HEK293 (cell line): ENCODE measurements at regions not wholly inside any gene's neighbourhood (a gene's known extent, or its start where the extent isn't known, plus 50 kb on each side); places are given as distances from the start of the nearest gene placed in this dataset.

Experiments
- CTCF ChIA-PET: fragments of 350-600 bp; formaldehyde crosslinking; extraction: SDS; loops from one replicate; lab custom pipeline; 2021; ENCODE audit warnings: antibody characterized with exemption; lab: Yijun Ruan, JAX
- POLR2A ChIA-PET: fragments of 300-600 bp; formaldehyde crosslinking; extraction: SDS; loops from one replicate; lab custom pipeline; 2020; ENCODE audit warnings: antibody characterized with exemption, inconsistent platforms; lab: Yijun Ruan, JAX
- H3K27ac ChIP-seq: fragments of 200-500 bp; sonication (Bioruptor generic); 2 replicates; pipeline ENCODE4 v1.5.1; 2014; ENCODE audit warnings: low read depth, low read length, control low read depth, inconsistent platforms; ENCODE audit errors: extremely low read depth
- H3K36me3 ChIP-seq, 2 experiments: fragments of 200-500 bp in 1 of 2; sonication (Bioruptor generic) in 1 of 2; 1 replicate in 1 of 2; 2 replicates in 1 of 2; pipeline ENCODE4 v1.5.1; 2014 to 2017; ENCODE audit warnings: inconsistent platforms in 2 of 2, low read length in 2 of 2; ENCODE audit not compliant: control insufficient read depth in 2 of 2, insufficient read depth in 1 of 2
- H3K4me1 ChIP-seq: fragments of 200-500 bp; sonication (Bioruptor generic); 2 replicates; pipeline ENCODE4 v1.5.1; 2014; ENCODE audit warnings: mild to moderate bottlenecking, low read length, inconsistent platforms; ENCODE audit not compliant: control insufficient read depth, insufficient read depth
- H3K4me3 ChIP-seq: 2 replicates; pipeline ENCODE4 v1.5.1; 2011; ENCODE audit warnings: low read depth, mild to moderate bottlenecking, control low read depth, low read length, moderate library complexity
- H3K9me3 ChIP-seq: fragments of 200-500 bp; sonication (Bioruptor generic); 2 replicates; pipeline ENCODE4 v1.5.1; 2014; ENCODE audit warnings: low read depth, low read length, inconsistent platforms; ENCODE audit not compliant: control insufficient read depth, insufficient read depth
- BCL11A ChIP-seq: fragments of 450-650 bp; formaldehyde crosslinking; IDR thresholded peaks from 2 replicates; pipeline ENCODE4 v1.5.1; 2016; ENCODE audit warnings: low read depth, missing biosample characterization, missing genetic modification characterization
- GFI1B ChIP-seq: fragments of 450-650 bp; formaldehyde crosslinking; IDR thresholded peaks from 2 replicates; pipeline ENCODE4 v1.5.1; 2016; ENCODE audit warnings: missing biosample characterization, missing genetic modification characterization
- GLIS1 ChIP-seq: fragments of 450-650 bp; formaldehyde crosslinking; IDR thresholded peaks from 2 replicates; pipeline ENCODE4 v1.5.1; 2016; ENCODE audit warnings: missing biosample characterization, missing genetic modification characterization
- HOXA7 ChIP-seq: sonication (generic); formaldehyde crosslinking; IDR thresholded peaks from 2 replicates; pipeline ENCODE4 v1.8.1; 2022; ENCODE audit warnings: missing genetic modification reagents, borderline replicate concordance
- HOXD13 ChIP-seq: sonication (generic); formaldehyde crosslinking; IDR thresholded peaks from 2 replicates; pipeline ENCODE4 v1.8.0; 2022; ENCODE audit warnings: missing genetic modification reagents, borderline replicate concordance
- KLF10 ChIP-seq: fragments of 450-650 bp; IDR thresholded peaks from 2 replicates; pipeline ENCODE4 v1.5.1; 2018; ENCODE audit warnings: missing biosample characterization, mild to moderate bottlenecking, missing genetic modification characterization
- KLF8 ChIP-seq: fragments of 450-650 bp; formaldehyde crosslinking; IDR thresholded peaks from 2 replicates; pipeline ENCODE4 v1.5.1; 2016; ENCODE audit warnings: missing biosample characterization, missing genetic modification characterization
- MYNN ChIP-seq: fragments of 450-650 bp; formaldehyde crosslinking; IDR thresholded peaks from 2 replicates; pipeline ENCODE4 v1.5.1; 2016; ENCODE audit warnings: missing biosample characterization, missing genetic modification characterization, borderline replicate concordance
- SALL2 ChIP-seq: fragments of 450-650 bp; formaldehyde crosslinking; IDR thresholded peaks from 2 replicates; pipeline ENCODE4 v1.5.0; 2017; ENCODE audit warnings: missing biosample characterization, mild to moderate bottlenecking, missing genetic modification characterization, borderline replicate concordance
- SCRT1 ChIP-seq: fragments of 450-650 bp; formaldehyde crosslinking; IDR thresholded peaks from 2 replicates; pipeline ENCODE4 v1.5.1; 2016; ENCODE audit warnings: missing biosample characterization, missing genetic modification characterization, borderline replicate concordance
- SP7 ChIP-seq: fragments of 450-650 bp; formaldehyde crosslinking; IDR thresholded peaks from 2 replicates; pipeline ENCODE4 v1.5.1; 2016; ENCODE audit warnings: missing biosample characterization, missing genetic modification characterization
- TCF7L2 ChIP-seq: IDR thresholded peaks from 2 replicates; pipeline ENCODE4 v1.6.1; 2011; ENCODE audit warnings: low read depth, mild to moderate bottlenecking, inconsistent platforms, low read length, moderate library complexity, borderline replicate concordance
- ZFP3 ChIP-seq: fragments of 450-650 bp; formaldehyde crosslinking; IDR thresholded peaks from 2 replicates; pipeline ENCODE4 v1.5.1; 2016; ENCODE audit warnings: low read depth, missing biosample characterization, missing genetic modification characterization
- ZIC2 ChIP-seq: fragments of 450-650 bp; formaldehyde crosslinking; IDR thresholded peaks from 2 replicates; pipeline ENCODE4 v1.5.1; 2016; ENCODE audit warnings: missing biosample characterization, missing genetic modification characterization
- ZNF112 ChIP-seq: fragments of 450-650 bp; formaldehyde crosslinking; IDR thresholded peaks from 2 replicates; pipeline ENCODE4 v1.5.0; 2017; ENCODE audit warnings: missing biosample characterization, missing genetic modification characterization
- ZNF114 ChIP-seq: fragments of 450-650 bp; formaldehyde crosslinking; IDR thresholded peaks from 2 replicates; pipeline ENCODE4 v1.5.0; 2017; ENCODE audit warnings: missing biosample characterization, missing genetic modification characterization
- ZNF140 ChIP-seq: fragments of 450-650 bp; formaldehyde crosslinking; IDR thresholded peaks from 2 replicates; pipeline ENCODE4 v1.5.1; 2016; ENCODE audit warnings: missing biosample characterization, missing genetic modification characterization
- ZNF155 ChIP-seq: fragments of 450-650 bp; formaldehyde crosslinking; IDR thresholded peaks from 2 replicates; pipeline ENCODE4 v1.5.1; 2016; ENCODE audit warnings: missing biosample characterization, missing genetic modification characterization
- ZNF19 ChIP-seq: fragments of 450-650 bp; formaldehyde crosslinking; IDR thresholded peaks from 2 replicates; pipeline ENCODE4; 2016; ENCODE audit warnings: missing biosample characterization, missing genetic modification characterization, low read depth
- ZNF2 ChIP-seq: fragments of 450-650 bp; formaldehyde crosslinking; IDR thresholded peaks from 2 replicates; pipeline ENCODE4 v1.5.1; 2016; ENCODE audit warnings: missing biosample characterization, missing genetic modification characterization
- ZNF248 ChIP-seq: fragments of 450-650 bp; formaldehyde crosslinking; IDR thresholded peaks from 2 replicates; pipeline ENCODE4 v1.5.1; 2017; ENCODE audit warnings: missing biosample characterization, missing genetic modification characterization
- ZNF433 ChIP-seq: fragments of 450-650 bp; formaldehyde crosslinking; IDR thresholded peaks from 2 replicates; pipeline ENCODE4 v1.5.1; 2016; ENCODE audit warnings: missing biosample characterization, missing genetic modification characterization, low read depth
- ZNF521 ChIP-seq: fragments of 450-650 bp; formaldehyde crosslinking; IDR thresholded peaks from 2 replicates; pipeline ENCODE4 v1.5.1; 2017; ENCODE audit warnings: missing biosample characterization, mild to moderate bottlenecking, missing genetic modification characterization
- ZNF585B ChIP-seq: fragments of 450-650 bp; formaldehyde crosslinking; IDR thresholded peaks from 2 replicates; pipeline ENCODE4 v1.5.1; 2016; ENCODE audit warnings: missing biosample characterization, missing genetic modification characterization
- ZNF624 ChIP-seq: fragments of 450-650 bp; formaldehyde crosslinking; IDR thresholded peaks from 2 replicates; pipeline ENCODE4 v1.5.1; 2017; ENCODE audit warnings: missing biosample characterization, missing genetic modification characterization
- ZNF629 ChIP-seq: fragments of 450-650 bp; formaldehyde crosslinking; IDR thresholded peaks from 2 replicates; pipeline ENCODE4 v1.5.1; 2017; ENCODE audit warnings: missing biosample characterization, missing genetic modification characterization
- ZNF830 ChIP-seq: fragments of 450-650 bp; IDR thresholded peaks from 2 replicates; pipeline ENCODE4 v1.5.0; 2018; ENCODE audit warnings: missing biosample characterization, missing genetic modification characterization, low read depth, mild to moderate bottlenecking, moderate library complexity
- ZSCAN16 ChIP-seq: fragments of 450-650 bp; formaldehyde crosslinking; IDR thresholded peaks from 2 replicates; pipeline ENCODE4 v1.5.1; 2016; ENCODE audit warnings: missing biosample characterization, missing genetic modification characterization
- ZSCAN23 ChIP-seq: fragments of 450-650 bp; formaldehyde crosslinking; IDR thresholded peaks from 2 replicates; pipeline ENCODE4 v1.5.1; 2016; ENCODE audit warnings: missing biosample characterization, missing genetic modification characterization
- TF ChIP-seq, protein P1 (sequence below): fragments of 450-650 bp; formaldehyde crosslinking; IDR thresholded peaks from 2 replicates; pipeline ENCODE4 v1.5.0; 2017; ENCODE audit warnings: missing biosample characterization, missing genetic modification characterization, borderline replicate concordance
- TF ChIP-seq, protein P2 (sequence below): fragments of 450-650 bp; formaldehyde crosslinking; IDR thresholded peaks from 2 replicates; pipeline ENCODE4 v1.5.1; 2016; ENCODE audit warnings: missing biosample characterization, missing genetic modification characterization
- TF ChIP-seq, protein P3 (sequence below): fragments of 450-650 bp; formaldehyde crosslinking; IDR thresholded peaks from 2 replicates; pipeline ENCODE4 v1.5.1; 2016; ENCODE audit warnings: missing biosample characterization, missing genetic modification characterization

DNA sequence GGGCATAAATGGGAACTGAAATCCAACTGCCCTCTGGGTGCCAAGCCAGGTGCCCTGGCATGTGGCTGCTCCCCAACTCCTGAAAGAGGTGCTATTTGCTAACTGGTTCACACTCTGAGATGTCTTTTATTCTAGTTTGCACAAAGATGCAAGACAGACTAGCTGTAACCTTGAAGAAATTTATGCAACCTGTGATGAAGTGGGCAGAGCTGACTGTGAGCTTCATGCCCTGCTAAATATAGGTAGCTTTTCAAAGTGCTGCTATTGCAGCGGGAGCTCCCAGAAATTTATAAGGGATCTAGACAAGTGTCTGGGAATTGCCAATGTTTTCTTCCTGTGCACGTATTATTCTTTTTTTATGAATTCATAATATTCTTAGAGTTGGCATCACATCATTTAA is 517.5 kb downstream of the RNF144B start:
- TF ChIP-seq ZNF433 (tag by site-specific recombination) (no peak), ZNF521 (tag by site-specific recombination) (no peak), SCRT1 (tag by site-specific recombination) (no peak), ZNF155 (tag by site-specific recombination) (no peak), ZNF19 (no peak), ZNF140 (tag by site-specific recombination) (no peak), ZFP3 (tag by site-specific recombination) (no peak), ZIC2 (tag by site-specific recombination) (no peak), ZNF585B (tag by site-specific recombination) (no peak), ZNF112 (tag by site-specific recombination) (no peak), SALL2 (tag by site-specific recombination) (no peak), ZSCAN23 (tag by site-specific recombination) (no peak), KLF8 (tag by site-specific recombination) (no peak), HOXA7 (CRISPR knock-in tag) (no peak), KLF10 (tag by site-specific recombination) (no peak), TCF7L2 (no peak), HOXD13 (CRISPR knock-in tag) (no peak)
- TF ChIP-seq, protein P1, sequence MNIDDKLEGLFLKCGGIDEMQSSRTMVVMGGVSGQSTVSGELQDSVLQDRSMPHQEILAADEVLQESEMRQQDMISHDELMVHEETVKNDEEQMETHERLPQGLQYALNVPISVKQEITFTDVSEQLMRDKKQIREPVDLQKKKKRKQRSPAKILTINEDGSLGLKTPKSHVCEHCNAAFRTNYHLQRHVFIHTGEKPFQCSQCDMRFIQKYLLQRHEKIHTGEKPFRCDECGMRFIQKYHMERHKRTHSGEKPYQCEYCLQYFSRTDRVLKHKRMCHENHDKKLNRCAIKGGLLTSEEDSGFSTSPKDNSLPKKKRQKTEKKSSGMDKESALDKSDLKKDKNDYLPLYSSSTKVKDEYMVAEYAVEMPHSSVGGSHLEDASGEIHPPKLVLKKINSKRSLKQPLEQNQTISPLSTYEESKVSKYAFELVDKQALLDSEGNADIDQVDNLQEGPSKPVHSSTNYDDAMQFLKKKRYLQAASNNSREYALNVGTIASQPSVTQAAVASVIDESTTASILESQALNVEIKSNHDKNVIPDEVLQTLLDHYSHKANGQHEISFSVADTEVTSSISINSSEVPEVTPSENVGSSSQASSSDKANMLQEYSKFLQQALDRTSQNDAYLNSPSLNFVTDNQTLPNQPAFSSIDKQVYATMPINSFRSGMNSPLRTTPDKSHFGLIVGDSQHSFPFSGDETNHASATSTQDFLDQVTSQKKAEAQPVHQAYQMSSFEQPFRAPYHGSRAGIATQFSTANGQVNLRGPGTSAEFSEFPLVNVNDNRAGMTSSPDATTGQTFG (tag by site-specific recombination): no peak
- TF ChIP-seq, protein P2, sequence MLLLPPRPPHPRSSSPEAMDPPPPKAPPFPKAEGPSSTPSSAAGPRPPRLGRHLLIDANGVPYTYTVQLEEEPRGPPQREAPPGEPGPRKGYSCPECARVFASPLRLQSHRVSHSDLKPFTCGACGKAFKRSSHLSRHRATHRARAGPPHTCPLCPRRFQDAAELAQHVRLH: no peak
- TF ChIP-seq, all 188 proteins: peak for 0
- H3K4me3 ChIP-seq: no peak overlapping the region
- no peaks in the 10 kb centered on the region for H3K9me3 ChIP-seq
- H3K27ac ChIP-seq: no peak overlapping the region
- H3K36me3 ChIP-seq: no peaks in the 10 kb centered on the region
- CTCF ChIA-PET: no interaction called here
- no peaks in the 10 kb centered on the region for H3K4me1 ChIP-seq
- POLR2A ChIA-PET: no interaction called here

DNA sequence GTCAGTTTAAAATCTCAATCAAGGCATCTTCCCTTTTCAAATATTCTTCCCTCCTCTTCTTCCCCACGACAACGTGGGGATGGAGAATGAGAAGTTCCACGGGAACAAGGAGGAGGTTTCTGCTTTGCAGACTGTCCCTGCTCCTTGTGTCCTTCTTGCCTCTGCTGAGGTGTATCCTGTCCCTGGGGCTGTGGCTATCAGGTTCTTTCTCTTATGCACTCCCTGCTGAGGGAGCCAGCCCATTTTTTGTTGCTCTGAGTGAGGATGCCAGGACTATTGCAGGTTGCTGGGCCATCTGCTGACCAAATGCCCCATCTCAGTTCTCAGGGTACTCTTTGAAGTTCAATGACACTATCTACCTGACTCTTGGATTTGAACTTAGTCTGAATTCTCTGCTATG is 533.6 kb downstream of the RNF144B start:
- Histone ChIP-seq H3K9me3 (no peaks in the 10 kb centered on the region), H3K27ac (no peak overlapping the region), H3K36me3 (no peaks in the 10 kb centered on the region), H3K4me3 (no peak overlapping the region), H3K4me1 (no peaks in the 10 kb centered on the region)
- ChIA-PET CTCF (no interaction called here), POLR2A (no interaction called here)
- TF ChIP-seq ZNF521 (tag by site-specific recombination) (no peak), ZNF629 (no peak), ZNF830 (tag by site-specific recombination) (no peak), ZNF114 (tag by site-specific recombination) (no peak), ZNF2 (tag by site-specific recombination) (no peak), GFI1B (tag by site-specific recombination) (no peak), BCL11A (no peak), SP7 (tag by site-specific recombination) (no peak), MYNN (tag by site-specific recombination) (no peak), ZNF248 (tag by site-specific recombination) (no peak), ZNF585B (tag by site-specific recombination) (no peak), SCRT1 (tag by site-specific recombination) (no peak), GLIS1 (no peak), ZNF624 (tag by site-specific recombination) (no peak), ZSCAN16 (tag by site-specific recombination) (no peak)
- TF ChIP-seq, protein P3, sequence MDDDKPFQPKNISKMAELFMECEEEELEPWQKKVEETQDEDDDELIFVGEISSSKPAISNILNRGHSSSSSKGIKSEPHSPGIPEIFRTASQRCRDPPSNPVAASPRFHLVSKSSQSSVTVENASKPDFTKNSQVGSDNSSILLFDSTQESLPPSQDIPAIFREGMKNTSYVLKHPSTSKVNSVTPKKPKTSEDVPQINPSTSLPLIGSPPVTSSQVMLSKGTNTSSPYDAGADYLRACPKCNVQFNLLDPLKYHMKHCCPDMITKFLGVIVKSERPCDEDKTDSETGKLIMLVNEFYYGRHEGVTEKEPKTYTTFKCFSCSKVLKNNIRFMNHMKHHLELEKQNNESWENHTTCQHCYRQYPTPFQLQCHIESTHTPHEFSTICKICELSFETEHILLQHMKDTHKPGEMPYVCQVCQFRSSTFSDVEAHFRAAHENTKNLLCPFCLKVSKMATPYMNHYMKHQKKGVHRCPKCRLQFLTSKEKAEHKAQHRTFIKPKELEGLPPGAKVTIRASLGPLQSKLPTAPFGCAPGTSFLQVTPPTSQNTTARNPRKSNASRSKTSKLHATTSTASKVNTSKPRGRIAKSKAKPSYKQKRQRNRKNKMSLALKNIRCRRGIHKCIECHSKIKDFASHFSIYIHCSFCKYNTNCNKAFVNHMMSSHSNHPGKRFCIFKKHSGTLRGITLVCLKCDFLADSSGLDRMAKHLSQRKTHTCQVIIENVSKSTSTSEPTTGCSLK (tag by site-specific recombination): no peak
